COLO668 (cell line): ENCODE measurements at regions not wholly inside any gene's neighbourhood (a gene's known extent, or its start where the extent isn't known, plus 50 kb on each side); places are given as distances from the start of the nearest gene placed in this dataset.

ENCODE experiments used
- DNase-seq: peaks from one replicate; lab custom pipeline; 2025; ENCODE audit not compliant: unreplicated experiment; lab: John Stamatoyannopoulos, UW

DNA sequence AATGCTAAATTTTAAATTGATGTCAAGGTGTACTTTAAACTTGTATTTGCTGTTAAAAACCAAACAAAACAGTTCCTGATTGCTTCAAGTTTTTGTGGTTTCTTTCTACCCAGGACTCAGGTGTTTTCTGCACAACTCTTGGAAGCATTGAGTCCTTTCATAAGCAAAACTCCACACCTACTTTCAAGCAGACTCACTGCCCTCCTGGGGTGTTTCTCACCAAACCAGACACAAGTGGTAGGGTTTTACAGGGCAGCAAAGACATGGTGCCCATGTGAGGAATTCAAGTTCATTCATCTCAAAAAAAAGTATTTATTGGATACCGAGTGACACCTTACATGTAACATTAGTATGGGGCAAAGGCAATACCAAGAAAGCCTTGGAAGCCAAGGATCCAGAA, 146.7 kb upstream of the BNIP2 start:
- no peak for DNase-seq

DNA sequence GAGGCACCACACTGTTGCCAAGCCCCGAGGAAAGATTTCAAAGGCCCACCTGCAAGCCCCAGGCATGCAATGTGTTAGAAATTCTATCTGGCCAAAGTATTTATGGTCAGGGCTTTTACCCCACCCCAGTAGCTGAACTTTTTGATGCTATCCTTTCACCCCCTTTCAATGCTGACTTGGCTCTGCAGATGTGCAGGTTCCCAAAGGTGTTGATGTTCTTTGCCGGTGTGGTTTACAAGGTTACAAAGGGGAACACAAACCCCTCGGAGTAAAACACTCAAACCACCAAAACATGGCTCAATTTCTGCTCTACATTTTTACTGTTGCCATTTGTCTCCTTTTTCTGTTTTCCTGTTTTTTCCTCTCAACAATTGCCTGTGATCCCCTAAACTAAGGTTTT, 145.4 kb upstream of the BNIP2 start:
- no peak for DNase-seq

DNA sequence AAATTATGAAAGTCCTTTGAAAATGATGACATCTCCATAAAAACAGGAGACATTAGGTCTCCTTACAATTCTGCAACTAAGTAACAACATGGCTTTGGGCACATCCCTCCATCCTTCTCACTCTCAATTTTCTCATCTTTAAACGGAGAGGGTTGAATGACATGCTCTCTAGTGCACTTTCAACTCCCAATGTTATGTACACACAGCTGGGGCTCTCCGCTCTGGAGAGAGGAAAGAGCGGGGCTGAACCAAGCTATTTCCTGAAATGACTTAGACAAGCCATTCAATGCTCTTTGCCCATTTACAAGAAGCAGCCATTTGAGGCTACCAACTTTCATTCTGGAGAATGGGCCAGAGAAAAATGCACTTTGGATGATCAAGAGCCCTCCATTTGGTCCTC, 144.2 kb upstream of the BNIP2 start:
- DNase-seq, result peak; percentile 58

DNA sequence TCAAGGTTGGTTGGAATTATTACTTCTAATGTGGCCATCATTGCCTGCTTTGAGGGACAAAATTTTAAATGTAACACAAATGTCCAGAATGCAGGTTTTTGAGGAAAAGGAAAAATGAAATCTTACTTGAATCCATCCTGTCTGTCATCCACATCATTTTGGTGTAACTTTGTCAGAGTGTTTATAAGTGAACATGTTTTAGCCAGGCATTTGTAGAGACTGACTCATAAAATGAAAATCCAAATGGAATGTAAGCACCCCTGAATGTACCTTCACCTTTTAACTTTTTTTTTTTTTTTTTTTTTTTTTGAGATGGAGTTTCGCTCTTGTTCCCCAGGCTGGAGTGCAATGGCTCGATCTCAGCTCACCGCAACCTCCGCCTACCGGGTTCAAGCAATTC, 141.8 kb upstream of the BNIP2 start:
- no peak for DNase-seq

DNA sequence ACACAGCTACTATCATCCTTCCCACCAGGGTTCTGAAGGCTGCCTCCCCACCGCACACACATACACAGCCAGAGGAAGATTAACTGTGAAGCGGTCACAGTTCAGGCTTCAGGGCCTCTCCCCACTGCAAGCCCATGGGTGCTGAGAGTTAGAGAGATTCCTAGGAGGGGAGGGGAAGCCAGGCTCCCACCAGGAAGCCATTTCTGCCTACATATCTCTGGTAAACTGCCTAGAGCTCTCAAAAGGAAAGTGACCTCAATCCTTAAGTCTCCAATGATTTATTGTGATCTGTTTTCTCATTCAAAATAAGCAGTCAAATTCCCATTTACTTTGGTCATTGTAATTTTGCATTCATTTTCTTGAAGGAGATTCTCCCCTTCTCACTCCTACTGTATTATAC, 141.0 kb upstream of the BNIP2 start:
- no peak for DNase-seq

DNA sequence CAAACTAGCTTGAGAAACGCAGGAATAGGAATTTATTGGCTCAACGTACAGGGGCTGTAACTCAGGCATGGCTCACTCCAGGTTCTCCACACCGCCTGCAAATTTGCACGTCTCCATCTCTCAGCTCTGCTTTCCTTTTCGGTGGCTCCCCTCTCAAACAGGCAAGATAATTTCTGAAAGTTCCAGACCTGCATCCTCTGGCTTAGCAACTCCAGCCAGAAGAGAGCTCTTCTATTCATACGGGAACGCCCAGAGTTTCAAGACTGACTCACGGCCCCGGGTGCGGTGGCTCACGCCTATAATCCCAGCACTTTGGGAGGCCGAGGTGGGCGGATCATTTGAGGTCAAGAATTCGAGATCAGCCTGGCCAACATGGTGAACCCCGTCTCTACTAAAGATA, 139.7 kb upstream of the BNIP2 start:
- DNase-seq, result no peak

DNA sequence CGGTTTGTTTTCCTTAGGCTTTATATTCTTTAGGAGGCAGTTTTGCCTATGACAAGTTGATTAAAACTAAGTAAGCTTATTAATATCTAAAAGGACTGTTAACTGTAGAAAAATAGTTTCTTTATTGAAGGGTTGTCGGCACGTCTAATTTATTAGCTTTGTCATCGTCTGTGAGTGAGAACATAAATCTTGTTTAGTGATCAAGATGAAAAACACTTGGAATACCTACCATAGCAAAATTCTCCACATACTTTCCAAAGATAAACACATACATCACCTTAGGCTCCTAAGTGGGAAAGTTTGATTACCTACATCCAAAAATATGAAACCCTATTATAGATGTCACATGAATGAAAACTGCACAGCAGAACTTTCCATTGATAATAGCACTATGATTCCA, 139.1 kb upstream of the BNIP2 start:
- no peak for DNase-seq

DNA sequence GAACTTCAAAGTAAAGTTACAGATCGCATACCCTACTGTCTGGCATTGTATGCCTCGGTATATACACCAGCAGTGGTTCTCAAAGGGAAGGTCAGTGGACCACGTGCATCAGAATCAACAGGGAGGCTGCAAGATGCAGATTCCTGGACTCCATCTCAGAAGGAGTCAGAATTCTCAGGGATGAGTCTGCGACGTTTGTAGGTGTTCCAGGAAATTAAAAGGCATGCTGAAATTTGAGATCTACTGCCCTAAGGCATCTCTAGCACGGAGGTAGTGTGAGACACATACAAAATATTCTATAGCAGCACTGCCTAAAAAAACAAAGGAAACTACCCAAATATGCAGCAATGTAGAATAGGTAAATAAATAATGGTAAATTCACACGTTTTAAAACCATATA, 136.8 kb upstream of the BNIP2 start:
- no peak for DNase-seq

DNA sequence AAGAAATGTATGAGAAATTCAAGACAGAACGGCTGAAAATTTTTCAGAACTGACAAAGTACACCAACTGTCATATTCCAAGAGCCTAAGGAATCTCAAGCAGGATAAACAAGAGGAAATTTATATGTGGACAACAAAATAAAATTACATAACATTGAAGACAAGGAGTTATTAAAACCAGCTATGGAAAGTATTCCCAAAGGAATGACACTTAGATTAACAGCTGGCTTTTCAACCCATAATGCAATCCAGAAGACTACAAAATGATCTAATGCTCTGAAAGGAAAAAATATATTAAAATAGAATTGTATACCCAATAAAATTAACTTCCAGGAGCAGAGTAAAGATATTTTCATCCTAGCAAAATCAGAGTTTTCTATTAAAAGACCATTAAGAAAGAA, 132.2 kb upstream of the BNIP2 start:
- DNase-seq, result no peak

DNA sequence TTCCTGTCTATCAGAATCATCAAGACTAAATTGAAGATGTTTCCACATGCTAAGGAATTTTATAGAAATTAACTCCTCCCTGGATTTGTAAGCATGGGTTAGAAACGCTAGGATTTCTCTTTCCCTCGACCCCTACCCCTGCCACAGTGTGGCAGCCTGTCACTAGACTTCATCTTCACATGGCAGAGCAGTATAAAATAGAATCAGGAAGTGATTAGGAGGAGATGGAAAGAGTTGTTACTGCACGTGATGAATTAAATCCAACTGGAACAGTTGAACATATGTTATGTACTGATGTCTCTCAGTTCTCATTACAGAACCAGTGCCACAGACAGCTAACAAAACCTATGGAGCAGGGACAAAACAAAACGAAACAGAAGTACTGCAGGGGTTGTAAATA, 130.0 kb upstream of the BNIP2 start:
- DNase-seq, result no peak

DNA sequence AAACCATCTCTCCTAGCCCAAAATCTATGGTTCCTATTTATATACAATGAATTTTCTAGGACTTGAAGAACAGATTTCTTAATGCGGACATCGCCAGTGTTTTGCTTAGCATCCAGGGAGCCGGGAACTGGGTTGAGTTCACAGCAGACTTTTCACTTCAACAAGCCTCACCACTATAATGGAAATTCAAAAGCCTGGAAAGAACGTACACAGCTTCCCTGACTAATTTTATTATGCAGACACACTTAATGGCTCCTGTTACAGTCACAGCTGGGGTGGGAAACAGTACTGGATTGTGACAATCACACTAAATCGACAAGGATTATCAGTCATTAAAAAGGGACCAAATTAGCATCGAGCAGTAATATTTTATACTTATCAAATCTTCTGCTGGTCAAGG, 129.2 kb upstream of the BNIP2 start:
- DNase-seq, result no peak

DNA sequence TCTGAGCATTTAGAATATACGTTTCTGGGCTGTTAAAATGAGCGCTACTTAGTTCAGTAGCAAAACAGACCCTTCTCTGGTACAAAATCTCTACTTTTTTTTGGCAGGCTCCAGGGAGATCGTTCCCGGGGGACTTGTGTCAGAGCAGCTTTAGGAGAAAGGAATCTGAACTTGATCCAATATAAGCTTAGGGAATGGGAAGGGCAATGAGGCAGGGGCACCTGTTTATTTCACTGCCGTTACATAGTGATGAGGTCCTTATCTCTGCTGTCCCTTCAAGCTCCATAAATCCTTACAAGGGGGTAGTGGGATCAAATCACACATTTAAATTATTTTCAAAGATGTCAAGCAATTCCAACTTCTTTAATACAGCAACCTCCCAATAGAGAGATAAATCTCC, 128.7 kb upstream of the BNIP2 start:
- no peak for DNase-seq

DNA sequence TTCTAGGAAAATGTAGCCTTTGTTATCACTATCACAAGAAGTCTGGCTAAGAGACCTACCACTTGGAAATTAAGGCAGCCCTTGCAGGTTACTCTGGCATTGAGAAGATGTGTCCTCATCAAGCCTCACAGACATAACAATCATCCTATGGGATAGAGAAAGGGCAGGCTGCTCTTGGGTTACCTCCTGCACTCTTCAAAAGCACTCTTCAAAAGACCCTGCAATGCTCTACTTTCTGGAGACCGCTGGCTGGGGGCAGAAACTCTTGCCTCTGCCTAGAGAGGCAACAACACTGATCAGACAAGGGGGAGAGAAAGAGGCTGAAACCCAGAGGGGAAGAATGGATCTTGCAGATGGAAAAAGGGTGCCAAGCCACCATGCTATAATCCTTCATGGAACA, 127.9 kb upstream of the BNIP2 start:
- DNase-seq, result no peak

DNA sequence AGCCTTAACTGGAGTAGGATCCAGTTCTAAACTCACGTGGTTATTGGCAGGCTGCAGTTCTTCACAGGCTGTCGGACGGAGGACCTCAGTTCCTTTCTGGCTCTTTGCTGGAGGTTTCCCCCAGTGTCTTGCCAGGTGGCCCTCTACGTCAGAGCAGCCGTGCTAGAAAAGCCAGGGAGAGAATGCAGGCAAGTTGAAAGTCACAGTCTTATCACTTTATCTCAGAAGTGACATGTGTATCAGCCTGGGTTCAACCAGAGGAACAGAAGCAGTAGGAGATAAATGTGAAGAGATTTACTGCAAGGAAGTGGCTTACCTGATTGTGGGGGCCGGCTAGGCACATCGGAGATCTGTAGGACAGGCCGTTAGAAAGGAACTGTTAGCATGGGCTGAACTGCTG, 125.3 kb upstream of the BNIP2 start:
- no peak for DNase-seq

DNA sequence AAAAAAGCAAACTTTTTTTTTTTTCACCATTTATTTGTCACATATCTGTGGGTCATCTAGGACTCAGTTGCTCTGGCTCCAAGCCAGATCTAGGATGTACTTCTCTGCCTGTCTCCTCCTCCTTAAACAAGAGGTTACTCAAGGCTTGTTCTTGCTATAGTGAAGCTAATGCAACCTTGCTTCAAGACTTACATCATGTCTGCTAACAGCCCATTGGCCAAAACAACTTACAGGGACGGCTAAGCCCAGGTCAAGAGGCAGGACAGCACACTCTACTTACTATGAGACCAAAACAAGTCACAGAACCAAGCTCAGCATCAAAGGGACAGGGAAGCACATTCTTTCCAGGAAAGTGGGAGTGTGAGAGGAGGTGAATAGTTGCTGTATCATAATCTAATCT, 123.8 kb upstream of the BNIP2 start:
- DNase-seq, result no peak

DNA sequence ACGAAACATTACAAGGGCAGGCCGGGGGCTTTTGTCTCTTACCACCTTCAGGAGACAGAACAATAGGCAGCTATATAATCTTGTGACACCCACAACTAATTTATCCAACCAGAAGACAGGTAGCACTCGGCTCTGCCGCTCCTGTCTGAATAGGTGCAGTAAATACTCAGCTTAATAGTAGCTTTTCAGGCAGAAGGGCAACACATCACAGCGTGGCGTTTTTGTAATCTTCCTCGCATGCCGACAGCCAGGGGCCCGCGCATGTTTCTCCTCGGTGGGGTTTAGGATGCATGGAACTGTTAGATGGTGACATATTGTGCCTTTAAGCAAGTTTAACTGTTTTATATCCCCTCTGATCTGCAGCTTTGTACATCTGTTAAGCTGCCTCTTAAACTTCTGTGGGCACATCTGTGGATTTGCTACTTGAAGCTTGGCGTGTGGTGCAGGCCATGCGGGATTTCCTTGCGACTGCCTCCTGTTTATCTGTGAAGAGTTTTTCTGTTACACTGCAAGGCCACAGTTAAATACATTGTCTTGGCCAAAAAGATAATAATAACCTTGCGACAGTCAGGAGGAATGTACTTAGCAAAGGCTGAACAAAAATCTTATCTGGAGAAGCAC, 123.2 kb upstream of the BNIP2 start:
- no peak for DNase-seq

DNA sequence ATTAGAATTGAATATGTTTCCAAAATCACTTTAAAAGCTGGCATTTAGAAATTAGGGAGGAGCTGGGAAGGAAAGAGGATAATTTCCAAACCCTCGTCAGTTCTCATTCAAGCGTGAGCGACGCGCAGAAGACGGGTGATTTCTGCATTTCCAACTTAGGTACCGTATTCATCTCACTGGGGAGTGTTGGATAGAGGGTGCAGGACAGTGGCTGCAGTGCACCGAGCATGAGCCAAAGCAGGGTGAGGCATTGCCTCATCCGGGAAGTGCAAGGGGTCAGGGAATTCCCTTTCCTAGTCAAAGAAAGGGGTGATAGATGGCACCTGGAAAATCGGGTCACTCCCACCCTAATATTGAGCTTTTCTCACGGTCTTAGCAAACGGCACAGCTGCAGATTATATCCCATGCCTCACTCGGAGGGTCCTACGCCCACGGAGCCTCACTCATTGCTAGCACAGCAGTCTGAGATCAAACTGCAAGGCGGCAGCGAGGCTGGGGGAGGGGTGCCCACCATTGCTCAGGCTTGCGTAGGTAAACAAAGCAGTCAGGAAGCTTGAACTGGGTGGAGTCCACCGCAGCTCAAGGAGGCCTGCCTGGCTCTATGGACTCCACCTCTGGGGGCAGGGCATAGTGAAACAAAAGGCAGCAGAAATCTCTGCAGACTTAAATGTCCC, 114.3 kb upstream of the BNIP2 start:
- peak; percentile 50 for DNase-seq

DNA sequence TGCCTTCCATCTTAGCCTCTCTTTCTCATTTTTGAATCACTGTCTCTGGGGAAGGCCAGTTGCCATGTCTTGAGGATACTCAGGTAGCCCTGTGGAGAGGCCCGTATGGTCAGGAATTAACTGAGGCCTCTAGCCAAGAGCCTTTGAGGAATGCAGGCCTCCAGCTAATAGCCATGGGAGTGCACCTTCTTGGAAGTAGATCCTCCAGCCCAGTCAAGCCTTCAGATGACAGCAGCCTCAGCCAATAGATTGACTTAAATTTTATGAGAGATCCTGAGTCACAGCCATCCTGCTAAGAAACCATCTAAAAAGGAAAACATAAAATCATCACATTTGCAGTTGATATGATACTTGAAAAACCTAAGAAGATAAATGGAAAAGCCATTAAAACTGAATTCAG, 112.5 kb upstream of the BNIP2 start:
- DNase-seq, result no peak

DNA sequence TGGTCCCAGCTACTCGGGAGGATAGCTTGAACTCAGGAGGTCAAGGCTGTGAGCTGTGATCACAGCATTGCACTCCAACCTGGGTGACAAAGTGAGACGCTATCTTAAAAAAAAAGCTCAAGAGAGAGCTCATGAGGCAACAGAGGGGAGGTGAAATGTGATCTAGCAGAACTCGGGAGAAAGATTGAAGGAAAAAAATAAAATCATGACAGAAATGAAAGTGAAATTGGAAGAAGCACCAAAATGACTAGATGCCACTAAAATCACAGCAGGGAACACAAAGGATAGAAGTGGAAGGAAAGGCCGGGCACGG, 109.4 kb upstream of the BNIP2 start:
- DNase-seq, result no peak

DNA sequence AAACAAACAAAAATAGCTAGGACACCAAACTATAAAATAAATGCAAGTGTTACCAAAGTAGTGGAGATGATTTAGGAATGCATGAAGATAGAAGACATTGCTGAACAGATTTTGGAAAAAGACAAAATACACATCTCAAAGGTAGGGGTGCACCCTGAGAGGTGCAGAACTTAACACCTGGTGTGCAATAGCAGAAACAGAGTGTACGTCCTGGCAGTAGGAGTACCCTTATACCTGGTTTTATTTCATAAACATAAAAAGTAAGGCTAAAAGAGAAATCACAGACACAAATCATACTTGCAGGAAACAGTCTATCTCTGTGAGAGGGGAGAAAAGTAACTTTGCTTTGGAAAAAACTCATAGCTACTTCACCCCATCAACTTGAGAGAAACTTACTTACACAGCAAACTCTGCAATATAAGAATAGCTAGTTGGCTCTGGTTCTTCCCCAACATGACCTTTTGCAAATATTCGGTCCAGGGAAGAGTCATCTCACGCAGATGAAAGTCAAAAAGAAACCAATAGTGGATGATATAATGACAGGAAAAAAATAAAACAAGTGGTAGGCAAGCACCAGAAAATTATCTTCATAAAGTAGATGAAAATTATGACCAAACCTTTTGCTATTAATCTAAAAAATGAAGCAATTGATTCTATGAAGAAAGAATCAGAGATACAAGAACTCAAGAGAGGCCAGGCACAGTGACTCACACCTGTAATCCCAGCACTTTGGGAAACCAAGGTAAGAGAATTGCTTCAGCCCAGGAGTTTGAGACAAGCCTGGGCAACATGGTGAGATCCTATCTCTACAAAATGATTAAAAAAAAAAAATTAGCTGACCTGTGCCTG, 108.9 kb upstream of the BNIP2 start:
- no peak for DNase-seq

DNA sequence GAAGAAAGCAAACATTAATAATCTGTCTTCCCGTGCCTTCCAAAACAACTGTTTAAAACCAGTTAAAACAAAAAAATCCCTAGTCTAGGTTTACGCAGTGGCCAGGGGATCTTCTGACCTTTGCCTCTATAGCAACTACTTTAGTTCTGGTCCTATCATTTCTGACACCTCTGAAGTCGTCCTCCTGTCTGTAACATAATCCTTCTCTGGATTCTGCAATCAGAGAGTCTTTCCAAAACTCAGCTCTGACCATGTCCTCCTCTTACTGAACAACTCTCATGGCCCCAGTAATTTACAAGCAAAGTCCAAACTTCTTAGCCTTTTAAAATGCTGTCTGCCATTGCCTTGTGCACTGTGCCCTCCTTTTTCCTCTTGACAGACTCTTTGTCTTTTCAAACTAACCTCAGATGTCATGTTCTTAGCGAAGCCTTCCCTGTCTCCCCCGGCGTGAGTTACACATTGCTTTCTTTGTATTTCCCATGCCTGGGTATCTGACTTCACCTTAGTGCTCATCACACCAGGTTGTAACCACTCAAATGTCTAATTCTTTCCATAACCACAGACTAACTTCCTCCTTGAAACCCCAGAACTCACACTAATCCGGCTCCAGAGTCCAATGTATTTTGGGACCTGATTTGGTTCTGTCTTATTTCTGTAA, 105.2 kb upstream of the BNIP2 start:
- DNase-seq, result no peak

DNA sequence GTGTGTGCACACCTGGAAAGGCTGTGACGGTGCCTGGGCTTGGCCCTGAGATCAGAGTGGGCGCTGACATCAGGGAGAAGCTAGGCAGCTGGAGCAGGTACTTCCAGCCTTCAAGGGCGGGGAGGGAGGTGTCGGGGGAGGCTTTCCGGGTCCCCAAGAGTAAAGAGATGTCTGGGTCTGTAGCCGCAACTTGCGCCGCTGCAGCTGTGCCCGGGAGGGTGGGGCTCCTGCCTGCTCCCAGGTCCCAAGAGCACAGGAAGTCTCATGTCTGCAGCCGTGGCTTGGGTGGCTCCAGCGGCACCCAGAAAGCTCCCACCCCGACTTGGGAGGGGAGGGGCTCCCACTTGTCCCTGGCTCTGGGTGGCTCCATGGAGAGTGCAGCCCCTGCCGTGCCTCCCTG, 103.2 kb upstream of the BNIP2 start:
- no peak for DNase-seq
